Skeletal muscle tissue (tissue), 3 donors: ENCODE measurements at regions not wholly inside any gene's neighbourhood (a gene's known extent, or its start where the extent isn't known, plus 50 kb on each side); places are given as distances from the start of the nearest gene placed in this dataset.
"Not testable (repeated sequence)": the region's sequence is repeated elsewhere in the genome, so short reads cannot be mapped to it uniquely, and the experiment has no call there.

Experiments
- H3K27ac ChIP-seq: one replicate; pipeline ENCODE4 v1.7.0; 2013; ENCODE audit warnings: mild to moderate bottlenecking, low read depth, low read length, inconsistent platforms
- H3K27me3 ChIP-seq, 3 donors: one replicate each; pipeline ENCODE4 v1.7.0; 2013; ENCODE audit warnings: low read length in 3 of 3; ENCODE audit not compliant: control insufficient read depth in 3 of 3, insufficient read depth in 3 of 3
- H3K36me3 ChIP-seq, 3 donors: one replicate each; pipeline ENCODE4 v1.7.0; 2013; ENCODE audit warnings: low read length in 3 of 3; ENCODE audit not compliant: control insufficient read depth in 3 of 3, insufficient read depth in 3 of 3
- H3K4me1 ChIP-seq, 3 donors: one replicate each; pipeline ENCODE4 v1.7.0; 2013; ENCODE audit warnings: low read length in 3 of 3, mild to moderate bottlenecking in 3 of 3; ENCODE audit not compliant: control insufficient read depth in 3 of 3, insufficient read depth in 3 of 3
- H3K4me3 ChIP-seq, 3 donors: one replicate each; pipeline ENCODE4 v1.7.0; 2013; ENCODE audit warnings: low read length in 3 of 3
- H3K9ac ChIP-seq, 3 donors: one replicate each; pipeline ENCODE4 v1.7.0; 2013; ENCODE audit warnings: low read length in 3 of 3, mild to moderate bottlenecking in 3 of 3, moderate library complexity in 2 of 3, low read depth in 1 of 3
- H3K9me3 ChIP-seq, 3 donors: one replicate each; pipeline ENCODE4 v1.7.0; 2013; ENCODE audit warnings: low read length in 3 of 3; ENCODE audit not compliant: control insufficient read depth in 3 of 3
- donor health status: Osteomylitis.

DNA sequence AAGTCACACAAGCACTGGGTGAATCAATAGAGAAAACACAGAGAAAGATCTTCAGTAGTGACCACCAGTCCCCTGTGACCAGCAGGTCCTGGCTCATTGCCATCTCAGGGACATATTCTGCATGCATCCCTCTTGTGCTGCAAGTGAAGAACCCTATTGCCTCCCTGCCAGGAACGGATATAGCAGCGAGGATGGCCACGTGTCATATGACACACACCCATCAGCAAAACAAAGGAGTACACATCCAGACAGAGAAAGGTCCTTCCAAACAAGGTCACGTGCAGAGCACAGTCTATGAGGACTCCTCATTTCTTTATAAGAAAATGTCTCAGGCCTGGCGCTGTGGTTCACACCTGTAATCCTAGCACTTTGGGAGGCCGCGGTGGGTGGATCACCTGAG lies 638.4 kb downstream of the FLRT2 start:
- Histone ChIP-seq H3K4me3 (no peak overlapping the region), H3K9me3 (peaks cover 0 to 2% (median 0%) of the 10 kb centered on the region in 3 donors), H3K4me1 (no peaks in the 10 kb centered on the region), H3K27me3 (no peaks in the 10 kb centered on the region), H3K27ac (no peak overlapping the region), H3K9ac (no peak overlapping the region), H3K36me3 (no peaks in the 10 kb centered on the region)

DNA sequence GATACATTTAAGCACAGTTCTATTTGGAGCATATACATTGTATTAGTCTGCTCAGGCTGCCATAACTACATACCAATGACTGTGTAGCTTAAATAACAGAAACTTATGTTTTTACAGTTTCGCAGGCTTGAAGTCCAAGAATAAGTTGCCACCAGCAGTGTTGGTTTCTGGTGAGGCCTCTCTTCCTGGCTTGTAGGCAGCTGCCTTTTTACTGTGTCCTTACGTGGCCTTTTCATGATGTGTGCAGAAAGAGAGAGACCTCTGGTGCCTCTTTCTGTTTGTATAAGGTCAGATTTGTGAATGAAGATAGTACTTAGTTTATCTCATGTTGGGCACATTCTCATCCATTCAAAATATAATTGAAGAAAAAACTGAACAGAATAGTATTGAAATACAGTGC lies 636.6 kb downstream of the FLRT2 start:
- Histone ChIP-seq H3K27ac (no peak overlapping the region), H3K36me3 (no peaks in the 10 kb centered on the region), H3K4me1 (no peaks in the 10 kb centered on the region), H3K9ac (no peak overlapping the region), H3K27me3 (no peaks in the 10 kb centered on the region), H3K9me3 (peaks cover 0 to 2% (median 0%) of the 10 kb centered on the region in 3 donors), H3K4me3 (no peak overlapping the region)

DNA sequence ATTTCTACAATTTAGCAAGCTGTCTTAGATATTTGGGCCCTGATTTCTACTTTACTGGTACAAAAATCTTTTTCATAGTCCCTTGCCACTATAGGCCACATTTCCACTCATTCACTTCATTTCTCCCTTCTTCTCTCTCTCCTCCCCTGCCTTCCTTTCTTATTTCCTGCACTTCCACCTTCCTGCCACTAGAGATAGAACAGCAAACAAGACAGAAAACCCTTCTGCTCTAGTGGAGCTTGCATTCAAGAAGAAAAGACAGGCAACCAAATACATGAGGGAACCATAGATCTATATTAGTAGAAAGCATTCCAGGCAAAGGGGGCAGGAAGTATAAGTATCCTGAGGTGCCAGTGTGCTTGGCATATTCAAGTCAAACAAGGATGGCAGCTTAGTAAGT lies 623.5 kb downstream of the FLRT2 start:
- no peaks in the 10 kb centered on the region for H3K4me1 ChIP-seq
- H3K27me3 ChIP-seq: no peaks in the 10 kb centered on the region
- H3K27ac ChIP-seq: no peak overlapping the region
- no peaks in the 10 kb centered on the region for H3K36me3 ChIP-seq
- H3K9ac ChIP-seq: no peak overlapping the region
- peaks cover 0 to 1% (median 0%) of the 10 kb centered on the region in 3 donors for H3K9me3 ChIP-seq
- no peak overlapping the region for H3K4me3 ChIP-seq

DNA sequence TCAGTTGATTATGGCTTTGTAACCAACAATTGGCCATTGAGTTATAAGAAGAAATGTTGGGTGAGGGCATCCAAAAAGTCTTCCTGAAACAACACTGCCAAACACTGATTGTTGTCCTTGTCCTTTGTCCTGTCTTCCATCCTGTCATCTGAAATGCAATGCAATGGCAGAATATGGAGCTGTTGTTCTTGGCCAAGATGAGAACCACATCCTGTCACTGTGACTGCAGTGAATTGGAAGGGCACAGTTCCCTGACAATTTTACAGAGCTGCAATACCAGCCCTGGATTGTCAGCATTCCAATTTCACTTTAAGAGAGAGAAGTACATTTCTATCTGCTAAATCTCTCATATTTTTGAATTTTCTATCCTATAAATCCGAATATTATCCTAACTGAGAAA lies 613.3 kb downstream of the FLRT2 start:
- H3K9ac ChIP-seq: no peak overlapping the region
- no peaks in the 10 kb centered on the region for H3K9me3 ChIP-seq
- H3K4me3 ChIP-seq: no peak overlapping the region
- H3K4me1 ChIP-seq: no peaks in the 10 kb centered on the region
- H3K27ac ChIP-seq: no peak overlapping the region
- H3K27me3 ChIP-seq: no peaks in the 10 kb centered on the region
- H3K36me3 ChIP-seq: no peaks in the 10 kb centered on the region

DNA sequence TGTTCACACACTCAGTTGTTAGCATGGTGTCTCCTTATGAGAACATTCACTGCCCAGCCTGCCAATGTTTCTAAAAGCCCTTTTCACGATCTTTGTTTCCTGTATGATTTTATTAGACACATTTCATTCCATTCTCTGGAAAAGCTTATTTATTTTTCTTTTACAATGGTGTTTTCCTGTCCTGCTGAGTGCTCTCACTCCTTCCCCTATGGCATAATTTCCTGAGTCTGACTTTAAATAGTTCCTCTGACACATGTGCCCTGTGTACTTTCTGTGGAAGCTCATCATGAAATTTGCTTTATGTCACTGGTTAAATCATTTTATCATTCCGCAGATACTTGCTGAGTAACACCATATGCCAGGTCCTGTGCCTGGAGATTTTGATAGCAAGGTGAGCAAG lies 612.0 kb downstream of the FLRT2 start:
- H3K9ac ChIP-seq: no peak overlapping the region
- no peak overlapping the region for H3K27ac ChIP-seq
- no peaks in the 10 kb centered on the region for H3K36me3 ChIP-seq
- no peaks in the 10 kb centered on the region for H3K4me1 ChIP-seq
- no peak overlapping the region for H3K4me3 ChIP-seq
- no peaks in the 10 kb centered on the region for H3K27me3 ChIP-seq
- no peaks in the 10 kb centered on the region for H3K9me3 ChIP-seq

DNA sequence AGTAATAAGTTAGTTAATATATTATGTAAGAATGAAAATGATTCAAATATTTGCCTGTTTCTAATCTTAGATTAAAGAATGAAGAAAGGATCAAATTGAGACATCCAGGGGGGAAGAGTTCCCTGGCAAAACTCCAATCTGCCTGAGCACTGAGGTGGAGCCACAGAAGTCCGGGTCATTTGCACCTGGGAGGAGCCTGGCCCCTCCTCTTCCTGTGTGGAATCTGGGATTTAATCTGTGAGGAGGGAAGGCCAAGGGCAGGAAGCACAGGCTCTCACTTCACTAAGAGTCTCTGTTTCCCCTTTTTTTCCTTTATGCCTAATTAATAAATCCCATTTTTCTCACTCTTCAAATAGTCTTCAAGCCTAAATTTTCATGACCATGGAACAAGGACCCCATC lies 599.5 kb downstream of the FLRT2 start:
- no peaks in the 10 kb centered on the region for H3K36me3 ChIP-seq
- no peaks in the 10 kb centered on the region for H3K27me3 ChIP-seq
- no peak overlapping the region for H3K4me3 ChIP-seq
- no peak overlapping the region for H3K9ac ChIP-seq
- no peaks in the 10 kb centered on the region for H3K4me1 ChIP-seq
- H3K27ac ChIP-seq: no peak overlapping the region
- no peaks in the 10 kb centered on the region for H3K9me3 ChIP-seq

DNA sequence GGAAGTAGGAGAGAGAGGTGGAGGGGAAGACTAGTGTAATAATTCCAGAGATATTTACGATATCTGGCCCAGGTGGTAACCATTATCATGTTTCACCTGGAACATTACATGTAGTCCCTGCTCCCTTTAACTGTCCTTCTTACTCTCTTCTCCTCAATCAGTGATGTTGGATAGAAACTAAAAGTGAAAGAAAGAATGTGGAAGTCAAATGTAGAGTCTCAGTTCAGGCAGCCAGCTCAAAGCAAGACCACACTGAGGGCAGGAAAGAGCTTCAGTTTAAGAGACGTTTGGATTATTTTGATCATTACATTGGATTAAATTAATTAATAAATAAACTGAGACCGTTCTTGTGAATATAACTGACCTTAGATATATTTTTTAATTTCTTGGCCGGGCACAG lies 594.4 kb downstream of the FLRT2 start:
- Histone ChIP-seq H3K36me3 (no peaks in the 10 kb centered on the region), H3K9me3 (no peaks in the 10 kb centered on the region), H3K4me3 (no peak overlapping the region), H3K27ac (no peak overlapping the region), H3K4me1 (no peaks in the 10 kb centered on the region), H3K9ac (no peak overlapping the region), H3K27me3 (no peaks in the 10 kb centered on the region)

DNA sequence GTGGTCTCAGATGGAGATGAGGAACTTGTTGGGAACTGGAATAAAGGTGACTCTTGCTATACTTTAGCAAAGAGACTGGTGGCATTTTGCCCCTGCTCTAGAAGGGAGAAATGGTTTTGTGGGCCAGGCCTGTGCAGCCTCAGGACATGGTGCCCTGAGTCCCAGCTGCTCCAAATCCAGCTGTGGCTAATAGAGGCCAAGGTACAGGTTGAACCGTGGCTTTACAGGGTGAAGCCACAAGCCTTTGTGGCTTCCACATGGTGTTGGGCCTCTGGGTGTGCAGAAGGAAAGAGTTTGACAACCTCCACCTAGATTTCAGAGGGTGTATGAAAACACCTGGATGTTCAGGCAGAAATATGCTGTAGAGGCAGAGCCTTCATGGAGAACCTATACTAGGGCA lies 586.0 kb downstream of the FLRT2 start:
- no peaks in the 10 kb centered on the region for H3K9me3 ChIP-seq
- H3K36me3 ChIP-seq: no peaks in the 10 kb centered on the region
- H3K27me3 ChIP-seq: no peaks in the 10 kb centered on the region
- no peak overlapping the region for H3K9ac ChIP-seq
- no peak overlapping the region for H3K4me3 ChIP-seq
- no peak overlapping the region for H3K27ac ChIP-seq
- no peaks in the 10 kb centered on the region for H3K4me1 ChIP-seq

DNA sequence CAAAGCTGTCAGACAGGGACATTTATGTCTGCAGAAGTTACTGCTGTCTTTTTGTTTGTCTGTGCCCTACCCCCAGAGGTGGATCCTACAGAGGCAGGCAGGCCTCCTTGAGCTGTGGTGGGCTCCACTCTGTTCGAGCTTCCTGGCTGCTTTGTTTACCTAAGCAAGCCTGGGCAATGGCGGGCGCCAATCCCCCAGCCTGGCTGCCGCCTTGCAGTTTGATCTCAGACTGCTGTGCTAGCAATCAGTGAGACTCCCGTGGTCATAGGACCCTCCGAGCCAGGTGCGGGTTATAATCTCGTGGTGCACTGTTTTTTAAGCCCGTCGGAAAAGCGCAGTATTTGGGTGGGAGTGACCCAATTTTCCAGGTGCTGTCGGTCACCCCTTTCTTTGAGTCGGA lies 580.9 kb downstream of the FLRT2 start:
- H3K4me1 ChIP-seq, H3K9ac ChIP-seq, H3K9me3 ChIP-seq, H3K27me3 ChIP-seq, H3K27ac ChIP-seq, H3K36me3 ChIP-seq, H3K4me3 ChIP-seq: not testable (repeated sequence)

DNA sequence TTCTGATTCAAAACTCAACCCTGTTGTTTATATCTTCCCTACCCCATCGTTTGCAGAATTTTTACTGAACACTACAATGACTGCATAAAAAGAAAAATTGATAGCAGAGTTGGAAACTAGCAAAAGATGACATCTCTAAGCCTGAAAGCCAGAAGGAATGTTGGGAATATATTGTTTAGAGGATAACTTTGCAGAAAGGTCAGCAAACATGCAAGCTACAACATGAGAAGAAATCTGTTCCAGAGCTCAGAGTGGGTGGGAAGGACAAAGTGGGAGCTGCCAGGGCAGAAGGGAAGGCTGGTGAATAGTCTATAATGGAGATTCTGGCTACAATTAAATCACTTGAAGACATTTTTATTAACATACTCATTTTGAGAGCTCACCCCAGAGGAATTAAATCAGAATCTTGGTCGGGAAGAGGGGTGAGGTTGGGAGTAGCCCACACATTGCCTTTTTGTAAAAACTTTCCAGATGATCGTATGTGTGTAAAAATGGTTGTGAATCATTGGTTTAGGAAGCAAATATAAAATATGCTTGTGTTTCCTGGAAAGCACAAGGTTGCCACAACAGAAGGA lies 574.8 kb downstream of the FLRT2 start:
- H3K9ac ChIP-seq: no peak overlapping the region
- H3K27me3 ChIP-seq: no peaks in the 10 kb centered on the region
- no peak overlapping the region for H3K4me3 ChIP-seq
- no peaks in the 10 kb centered on the region for H3K4me1 ChIP-seq
- peaks cover 0 to 2% (median 0%) of the 10 kb centered on the region in 3 donors for H3K9me3 ChIP-seq
- no peak overlapping the region for H3K27ac ChIP-seq
- H3K36me3 ChIP-seq: no peaks in the 10 kb centered on the region

DNA sequence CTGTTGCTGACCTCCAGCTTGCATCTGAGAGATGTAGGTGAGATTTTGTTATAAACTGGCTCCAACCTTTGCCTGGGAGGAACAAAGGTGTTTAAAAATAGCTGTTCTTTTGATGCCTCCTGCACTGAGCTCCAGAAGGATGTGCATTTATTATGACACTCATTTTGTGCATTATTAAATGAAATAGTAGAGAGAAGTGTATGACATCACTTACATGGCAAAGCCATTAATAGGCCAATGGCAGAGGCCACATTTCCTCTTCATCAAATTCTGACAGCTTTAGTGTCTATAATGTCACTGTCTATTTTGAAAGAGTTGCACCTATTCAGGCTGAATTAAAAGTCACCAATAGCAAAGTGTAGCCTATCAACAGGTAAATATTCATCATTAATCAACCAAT lies 564.6 kb downstream of the FLRT2 start:
- Histone ChIP-seq H3K9me3 (no peaks in the 10 kb centered on the region), H3K27ac (no peak overlapping the region)

More for the DNA sequence above, 564.6 kb downstream of the FLRT2 start:
- H3K9ac ChIP-seq: no peak overlapping the region
- H3K4me3 ChIP-seq: no peak overlapping the region
- no peaks in the 10 kb centered on the region for H3K4me1 ChIP-seq
- H3K27me3 ChIP-seq: no peaks in the 10 kb centered on the region
- H3K36me3 ChIP-seq: no peaks in the 10 kb centered on the region
